ENCODE measurements at regions not wholly inside any gene's neighbourhood (a gene's known extent, or its start where the extent isn't known, plus 50 kb on each side); places are given as distances from the start of the nearest gene placed in this dataset.

DNA sequence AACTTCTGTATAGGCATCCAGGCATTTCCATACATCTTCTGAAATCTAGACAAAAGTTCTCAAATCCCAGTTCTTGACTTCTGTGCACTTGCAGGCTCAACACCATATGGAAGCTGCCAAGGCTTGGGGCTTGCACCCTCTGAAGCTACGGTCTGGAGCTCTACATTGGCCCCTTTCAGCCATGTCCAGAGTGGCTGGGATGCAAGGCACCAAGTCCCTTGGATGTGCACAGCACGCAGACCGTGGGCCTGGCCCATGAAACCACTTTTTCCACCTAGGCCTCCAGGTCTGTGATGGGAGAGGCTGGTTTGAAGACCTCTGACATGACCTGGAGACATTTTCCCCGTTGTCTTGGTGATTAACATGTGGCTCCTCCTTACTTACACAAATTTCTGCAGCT lies 1645.1 kb downstream of the REEP3 start:
- in situ Hi-C loops (cut with HindIII; ENCODE audit: extremely low pct_ligation_motif_present, low pct_unique_long_range_greater_than_20kb) (no loop called here), intact Hi-C loops (cut with micrococcal nuclease; ENCODE audit: unreplicated experiment) (no loop called here)
- FAIRE-seq = no peak
- H3K36me3 ChIP-seq (replicated peaks in 1 of 2; ENCODE audit: control insufficient read depth in 1 of 2, insufficient read depth in 2 of 2, low read length in 2 of 2) = no peaks in the 10 kb centered on the region
- H3K4me3 ChIP-seq (replicated peaks in 1 of 3; ENCODE audit: insufficient read depth in 1 of 3, low read depth in 2 of 3, low read length in 3 of 3) = no peak overlapping the region
- no peaks in the 10 kb centered on the region for H4K20me1 ChIP-seq (ENCODE audit: insufficient read depth, low read length)
- ChIA-PET POLR2A (no interaction called here), CTCF (ENCODE audit: low intra/inter-chr PET ratio, low total read pairs) (no interaction called here)
- no peaks in the 10 kb centered on the region for H3K79me2 ChIP-seq (ENCODE audit: insufficient read depth, low read length)
- no peak overlapping the region for H3K4me2 ChIP-seq (ENCODE audit: low read depth, low read length)
- no peak for DNase-seq (ENCODE audit: low spot score)
- ATAC-seq = no peak
- H3K9me3 ChIP-seq (ENCODE audit: low read length) = no peaks in the 10 kb centered on the region
- H2AFZ ChIP-seq (ENCODE audit: low read length) = no peak overlapping the region
- H3K27ac ChIP-seq (ENCODE audit: extremely low read length, insufficient read depth, low read length) = no peak overlapping the region
- H3K27me3 ChIP-seq (ENCODE audit: control insufficient read depth in 1 of 2, insufficient read depth in 2 of 2, low read length in 2 of 2) = no peaks in the 10 kb centered on the region
- BruUV-seq (replicated peaks) = no TSS peak
- no peaks in the 10 kb centered on the region for H3K4me1 ChIP-seq (ENCODE audit: insufficient read depth, low read length)
- no peak overlapping the region for H3K9ac ChIP-seq (ENCODE audit: insufficient read depth, low read depth, low read length)
- WGBS (ENCODE audit: low lambda C conversion rate) = no CpG with 5 or more reads among the region's 4 CpGs
- TF ChIP-seq, protein P1, sequence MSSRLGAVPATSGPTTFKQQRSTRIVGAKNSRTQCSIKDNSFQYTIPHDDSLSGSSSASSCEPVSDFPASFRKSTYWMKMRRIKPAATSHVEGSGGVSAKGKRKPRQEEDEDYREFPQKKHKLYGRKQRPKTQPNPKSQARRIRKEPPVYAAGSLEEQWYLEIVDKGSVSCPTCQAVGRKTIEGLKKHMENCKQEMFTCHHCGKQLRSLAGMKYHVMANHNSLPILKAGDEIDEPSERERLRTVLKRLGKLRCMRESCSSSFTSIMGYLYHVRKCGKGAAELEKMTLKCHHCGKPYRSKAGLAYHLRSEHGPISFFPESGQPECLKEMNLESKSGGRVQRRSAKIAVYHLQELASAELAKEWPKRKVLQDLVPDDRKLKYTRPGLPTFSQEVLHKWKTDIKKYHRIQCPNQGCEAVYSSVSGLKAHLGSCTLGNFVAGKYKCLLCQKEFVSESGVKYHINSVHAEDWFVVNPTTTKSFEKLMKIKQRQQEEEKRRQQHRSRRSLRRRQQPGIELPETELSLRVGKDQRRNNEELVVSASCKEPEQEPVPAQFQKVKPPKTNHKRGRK (CRISPR knock-in tag; IDR thresholded peaks at IDR 0.05) = no peak
- TF ChIP-seq NFATC3 (CRISPR knock-in tag; IDR thresholded peaks at IDR 0.05) = no peak
- TF ChIP-seq ZNF607 (CRISPR knock-in tag; IDR thresholded peaks at IDR 0.05; ENCODE audit: borderline replicate concordance) = no peak
- no peak for TF ChIP-seq KLF6 (CRISPR knock-in tag; IDR thresholded peaks at IDR 0.05)
- no peak for TF ChIP-seq KLF16 (CRISPR knock-in tag; IDR thresholded peaks at IDR 0.05)

DNA sequence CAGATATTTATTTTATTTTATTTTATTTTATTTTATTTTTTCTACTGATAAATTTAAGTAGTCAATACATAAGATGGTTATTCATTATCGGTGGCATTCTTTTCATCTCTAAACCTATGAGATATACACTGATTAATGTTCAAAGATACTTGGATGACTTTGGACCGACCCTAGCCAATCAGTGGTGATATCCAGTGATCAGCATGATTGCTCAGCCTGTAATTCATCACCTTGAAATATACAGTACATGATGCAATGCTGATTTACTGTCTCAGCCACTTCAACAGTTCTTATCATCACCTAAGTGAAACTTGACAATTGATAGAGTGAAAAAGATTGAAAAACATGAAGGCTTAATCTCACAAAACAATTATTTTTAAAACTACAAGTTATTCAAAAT lies 1651.0 kb downstream of the REEP3 start:
- Histone ChIP-seq H3K9ac (ENCODE audit: insufficient read depth, low read depth, low read length) (no peak overlapping the region), H4K20me1 (ENCODE audit: insufficient read depth, low read length) (no peaks in the 10 kb centered on the region), H3K36me3 (replicated peaks in 1 of 2; ENCODE audit: control insufficient read depth in 1 of 2, insufficient read depth in 2 of 2, low read length in 2 of 2) (no peaks in the 10 kb centered on the region), H3K27ac (ENCODE audit: extremely low read length, insufficient read depth, low read length) (no peak overlapping the region), H3K4me3 (replicated peaks in 1 of 3; ENCODE audit: insufficient read depth in 1 of 3, low read depth in 2 of 3, low read length in 3 of 3) (no peak overlapping the region), H3K9me3 (ENCODE audit: low read length) (no peaks in the 10 kb centered on the region), H2AFZ (ENCODE audit: low read length) (no peak overlapping the region), H3K27me3 (ENCODE audit: control insufficient read depth in 1 of 2, insufficient read depth in 2 of 2, low read length in 2 of 2) (no peaks in the 10 kb centered on the region), H3K79me2 (ENCODE audit: insufficient read depth, low read length) (no peaks in the 10 kb centered on the region), H3K4me1 (ENCODE audit: insufficient read depth, low read length) (no peaks in the 10 kb centered on the region), H3K4me2 (ENCODE audit: low read depth, low read length) (no peak overlapping the region)
- no TSS peak for BruUV-seq (replicated peaks)
- ATAC-seq (no peak), FAIRE-seq (no peak), DNase-seq (ENCODE audit: low spot score) (no peak)
- intact Hi-C loops (cut with micrococcal nuclease; ENCODE audit: unreplicated experiment) = no loop called here
- WGBS (ENCODE audit: low lambda C conversion rate) = 0% methylated on average over 2 of the region's 2 CpGs
- CTCF ChIA-PET (ENCODE audit: low intra/inter-chr PET ratio, low total read pairs) = no interaction called here
- in situ Hi-C loops (cut with HindIII; ENCODE audit: extremely low pct_ligation_motif_present, low pct_unique_long_range_greater_than_20kb) = no loop called here
- POLR2A ChIA-PET = no interaction called here
- TF ChIP-seq, protein P2, sequence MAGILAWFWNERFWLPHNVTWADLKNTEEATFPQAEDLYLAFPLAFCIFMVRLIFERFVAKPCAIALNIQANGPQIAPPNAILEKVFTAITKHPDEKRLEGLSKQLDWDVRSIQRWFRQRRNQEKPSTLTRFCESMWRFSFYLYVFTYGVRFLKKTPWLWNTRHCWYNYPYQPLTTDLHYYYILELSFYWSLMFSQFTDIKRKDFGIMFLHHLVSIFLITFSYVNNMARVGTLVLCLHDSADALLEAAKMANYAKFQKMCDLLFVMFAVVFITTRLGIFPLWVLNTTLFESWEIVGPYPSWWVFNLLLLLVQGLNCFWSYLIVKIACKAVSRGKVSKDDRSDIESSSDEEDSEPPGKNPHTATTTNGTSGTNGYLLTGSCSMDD (CRISPR knock-in tag; IDR thresholded peaks at IDR 0.05) = no peak
- TF ChIP-seq, protein P3, sequence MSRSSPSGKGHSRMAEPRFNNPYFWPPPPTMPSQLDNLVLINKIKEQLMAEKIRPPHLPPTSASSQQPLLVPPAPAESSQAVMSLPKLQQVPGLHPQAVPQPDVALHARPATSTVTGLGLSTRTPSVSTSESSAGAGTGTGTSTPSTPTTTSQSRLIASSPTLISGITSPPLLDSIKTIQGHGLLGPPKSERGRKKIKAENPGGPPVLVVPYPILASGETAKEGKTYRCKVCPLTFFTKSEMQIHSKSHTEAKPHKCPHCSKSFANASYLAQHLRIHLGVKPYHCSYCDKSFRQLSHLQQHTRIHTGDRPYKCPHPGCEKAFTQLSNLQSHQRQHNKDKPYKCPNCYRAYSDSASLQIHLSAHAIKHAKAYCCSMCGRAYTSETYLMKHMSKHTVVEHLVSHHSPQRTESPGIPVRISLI (CRISPR knock-in tag; IDR thresholded peaks at IDR 0.05; ENCODE audit: borderline replicate concordance) = no peak
- TF ChIP-seq RFXAP (CRISPR knock-in tag; IDR thresholded peaks at IDR 0.05; ENCODE audit: borderline replicate concordance) (no peak), ZNF33B (CRISPR knock-in tag; IDR thresholded peaks at IDR 0.05) (no peak), SYNCRIP (IDR thresholded peaks at IDR 0.05; ENCODE audit: insufficient read depth, low read depth, low read length) (no peak), HNRNPUL1 (IDR thresholded peaks at IDR 0.05; ENCODE audit: low read depth, low read length) (no peak), THAP11 (CRISPR knock-in tag; IDR thresholded peaks at IDR 0.05) (no peak)

All from HepG2 (cell line).